Neuronal stem cell (in vitro differentiated cells): ENCODE measurements at regions not wholly inside any gene's neighbourhood (a gene's known extent, or its start where the extent isn't known, plus 50 kb on each side); places are given as distances from the start of the nearest gene placed in this dataset.

Experiments
- DNase-seq: peaks from one replicate; pipeline ENCODE4 v3.0.0-alpha.2; 2013; ENCODE audit warnings: low spot score
- H2AFZ ChIP-seq: one replicate; pipeline ENCODE4 v1.6.1; 2013; ENCODE audit warnings: mild to moderate bottlenecking, low read length, inconsistent platforms
- H2AK5ac ChIP-seq: 2 replicates; pipeline ENCODE4 v1.6.1; 2013; ENCODE audit warnings: low read depth, mild to moderate bottlenecking, inconsistent platforms, low read length, moderate library complexity, mixed read lengths
- H2BK120ac ChIP-seq: 2 replicates; pipeline ENCODE4 v1.6.1; 2013; ENCODE audit warnings: low read depth, mild to moderate bottlenecking, inconsistent platforms, low read length, moderate library complexity, mixed read lengths
- H2BK12ac ChIP-seq: one replicate; pipeline ENCODE4 v1.6.1; 2013; ENCODE audit warnings: low read length, inconsistent platforms
- H2BK15ac ChIP-seq: 2 replicates; pipeline ENCODE4 v1.6.1; 2013; ENCODE audit warnings: mild to moderate bottlenecking, low read length, inconsistent platforms, mixed read lengths
- H2BK5ac ChIP-seq: one replicate; pipeline ENCODE4 v1.6.1; 2013; ENCODE audit warnings: inconsistent platforms, mild to moderate bottlenecking, low read length, moderate library complexity
- H3K14ac ChIP-seq: one replicate; pipeline ENCODE4 v1.6.1; 2013; ENCODE audit warnings: low read length, inconsistent platforms
- H3K18ac ChIP-seq: 2 replicates; pipeline ENCODE4 v1.6.1; 2013; ENCODE audit warnings: low read length, inconsistent platforms
- H3K23ac ChIP-seq: 2 replicates; pipeline ENCODE4 v1.6.1; 2013; ENCODE audit warnings: low read depth, mild to moderate bottlenecking, mixed read lengths, low read length, inconsistent platforms; ENCODE audit not compliant: poor library complexity
- H3K27ac ChIP-seq: replicated peaks from 3 replicates; pipeline ENCODE4 v1.5.1; 2013; ENCODE audit warnings: low read length, inconsistent platforms
- H3K27me3 ChIP-seq, 3 experiments: 2 replicates each; pipeline ENCODE4 v1.6.1; 2013; ENCODE audit warnings: low read length in 3 of 3, mild to moderate bottlenecking in 2 of 3, inconsistent platforms in 1 of 3, low read depth in 1 of 3, mixed read lengths in 1 of 3, moderate library complexity in 1 of 3; ENCODE audit not compliant: control insufficient read depth in 3 of 3, insufficient read depth in 3 of 3
- H3K36me3 ChIP-seq, 2 donors: replicated peaks in 1 of 2; 2 replicates each; pipeline ENCODE4 v1.6.1; 2013; ENCODE audit warnings: low read length in 2 of 2; ENCODE audit not compliant: control insufficient read depth in 2 of 2, insufficient read depth in 2 of 2
- H3K4ac ChIP-seq: 2 replicates; pipeline ENCODE4 v1.6.1; 2013; ENCODE audit warnings: inconsistent platforms, mild to moderate bottlenecking, low read length, moderate library complexity
- H3K4me1 ChIP-seq, 2 donors: 1 replicate in 1 of 2; 2 replicates in 1 of 2; pipeline ENCODE4 v1.6.1; 2013; ENCODE audit warnings: low read length in 2 of 2, low read depth in 1 of 2; ENCODE audit not compliant: control insufficient read depth in 2 of 2, insufficient read depth in 1 of 2
- H3K4me2 ChIP-seq: one replicate; pipeline ENCODE4 v1.6.1; 2013; ENCODE audit warnings: mild to moderate bottlenecking, low read length, inconsistent platforms; ENCODE audit not compliant: insufficient read depth, poor library complexity, severe bottlenecking
- H3K4me3 ChIP-seq, 2 donors: 2 replicates each; pipeline ENCODE4 v1.5.1; 2013; ENCODE audit warnings: low read length in 2 of 2, mild to moderate bottlenecking in 2 of 2, inconsistent platforms in 1 of 2, moderate library complexity in 1 of 2
- H3K79me1 ChIP-seq: one replicate; pipeline ENCODE4 v1.6.1; 2013; ENCODE audit warnings: low read depth, mild to moderate bottlenecking, inconsistent platforms, low read length, moderate library complexity
- H3K9ac ChIP-seq: one replicate; pipeline ENCODE4 v1.6.1; 2013; ENCODE audit warnings: mild to moderate bottlenecking, low read depth, low read length, inconsistent platforms; ENCODE audit not compliant: poor library complexity
- H3K9me3 ChIP-seq, 2 donors: replicated peaks in 1 of 2; 2 replicates each; pipeline versions ENCODE3 to v1.6.1; 2013; ENCODE audit warnings: low read length in 2 of 2, mild to moderate bottlenecking in 2 of 2, inconsistent platforms in 1 of 2, low read depth in 1 of 2, mixed read lengths in 1 of 2, moderate library complexity in 1 of 2; ENCODE audit not compliant: control insufficient read depth in 2 of 2, insufficient read depth in 1 of 2
- H4K8ac ChIP-seq: one replicate; pipeline ENCODE4 v1.6.1; 2013; ENCODE audit warnings: low read depth, mild to moderate bottlenecking, inconsistent platforms, low read length, moderate library complexity
- H4K91ac ChIP-seq: one replicate; pipeline ENCODE4 v1.6.1; 2013; ENCODE audit warnings: low read length, low read depth, mild to moderate bottlenecking, inconsistent platforms; ENCODE audit not compliant: poor library complexity
- WGBS, 2 donors: extraction: QIAGEN DNeasy Blood & Tissue Kit; methylation state at CpG; one replicate each; pipeline ENCODE4 v1.1.7; 2013; ENCODE audit warnings: missing lambda C conversion rate in 2 of 2, mixed read lengths in 1 of 2; ENCODE audit not compliant: insufficient read length in 2 of 2, insufficient replicate concordance in 1 of 2; ENCODE audit errors: extremely low coverage in 2 of 2; 5-methylcytosine and 5-hydroxymethylcytosine counted together

GRCh38 chr12:90832427-90832826 lies 122.5 kb downstream of the CCER1 start:
- H3K4me1 ChIP-seq: peaks cover 0 to 3% of the 10 kb centered on the region in 2 donors
- H4K91ac ChIP-seq: no peak overlapping the region
- H4K8ac ChIP-seq: no peak overlapping the region
- DNase-seq: no peak
- H3K9ac ChIP-seq: no peak overlapping the region
- no peak overlapping the region for H3K18ac ChIP-seq
- no peak overlapping the region for H2BK5ac ChIP-seq
- H3K23ac ChIP-seq: no peak overlapping the region
- no peak overlapping the region for H3K4ac ChIP-seq
- no peaks in the 10 kb centered on the region for H3K79me1 ChIP-seq
- H2AK5ac ChIP-seq: no peak overlapping the region
- no peak overlapping the region for H2AFZ ChIP-seq
- no peak overlapping the region for H2BK12ac ChIP-seq
- H3K9me3 ChIP-seq: no peaks in the 10 kb centered on the region
- no CpG with 5 or more reads among the region's 3 CpGs for WGBS, 2 donors
- H2BK15ac ChIP-seq: no peak overlapping the region
- no peak overlapping the region for H3K27ac ChIP-seq
- H3K36me3 ChIP-seq: no peaks in the 10 kb centered on the region
- no peaks in the 10 kb centered on the region for H3K27me3 ChIP-seq
- no peak overlapping the region for H3K14ac ChIP-seq
- H3K4me2 ChIP-seq: no peak overlapping the region
- no peak overlapping the region for H3K4me3 ChIP-seq
- no peak overlapping the region for H2BK120ac ChIP-seq

DNA sequence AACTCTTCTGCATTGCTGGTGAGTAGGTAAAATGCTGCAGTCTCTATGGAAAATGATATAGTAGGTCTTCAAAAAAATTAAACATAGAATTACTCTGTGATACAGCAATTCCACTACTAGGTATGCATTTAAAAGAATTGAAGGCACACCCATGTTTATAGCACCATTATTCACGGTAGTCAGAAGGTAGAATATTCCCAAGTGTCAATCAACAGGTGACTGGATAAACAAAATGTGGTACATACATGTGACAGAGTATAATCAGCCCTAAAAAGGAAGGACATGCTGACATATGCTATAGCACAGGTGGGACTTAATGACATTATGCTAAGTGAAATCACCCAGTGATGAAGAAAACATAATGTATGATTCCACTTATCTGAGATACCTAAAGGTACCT lies 123.3 kb downstream of the CCER1 start:
- no peak overlapping the region for H2BK5ac ChIP-seq
- H2BK120ac ChIP-seq: no peak overlapping the region
- no peak overlapping the region for H2BK15ac ChIP-seq
- H3K23ac ChIP-seq: no peak overlapping the region
- no peak overlapping the region for H3K9ac ChIP-seq
- no peaks in the 10 kb centered on the region for H3K9me3 ChIP-seq
- no peak overlapping the region for H4K8ac ChIP-seq
- no peak overlapping the region for H2AK5ac ChIP-seq
- no peak overlapping the region for H3K14ac ChIP-seq
- H3K18ac ChIP-seq: no peak overlapping the region
- DNase-seq: no peak
- H3K4me1 ChIP-seq: peaks cover 0 to 3% of the 10 kb centered on the region in 2 donors
- H3K4ac ChIP-seq: no peak overlapping the region
- no peak overlapping the region for H3K27ac ChIP-seq
- H3K4me3 ChIP-seq: no peak overlapping the region
- H3K27me3 ChIP-seq: no peaks in the 10 kb centered on the region
- H2BK12ac ChIP-seq: no peak overlapping the region
- no peaks in the 10 kb centered on the region for H3K36me3 ChIP-seq
- H2AFZ ChIP-seq: no peak overlapping the region
- no peaks in the 10 kb centered on the region for H3K79me1 ChIP-seq
- no CpG with 5 or more reads among the region's 1 CpG for WGBS, 2 donors
- H4K91ac ChIP-seq: no peak overlapping the region
- H3K4me2 ChIP-seq: no peak overlapping the region

GRCh38 chr12:90829044-90829443 lies 125.9 kb downstream of the CCER1 start:
- Histone ChIP-seq H3K27me3 (no peaks in the 10 kb centered on the region), H4K91ac (no peak overlapping the region), H2BK12ac (no peak overlapping the region), H3K4me2 (no peak overlapping the region), H4K8ac (no peak overlapping the region), H3K9ac (no peak overlapping the region), H2BK5ac (no peak overlapping the region), H2BK15ac (no peak overlapping the region), H3K36me3 (no peaks in the 10 kb centered on the region), H2AK5ac (no peak overlapping the region), H3K4me3 (no peak overlapping the region), H3K18ac (no peak overlapping the region), H3K79me1 (no peaks in the 10 kb centered on the region), H3K27ac (no peak overlapping the region), H3K14ac (no peak overlapping the region), H3K4me1 (peaks cover 0 to 8% of the 10 kb centered on the region in 2 donors), H2AFZ (no peak overlapping the region), H3K23ac (no peak overlapping the region), H2BK120ac (no peak overlapping the region), H3K4ac (no peak overlapping the region), H3K9me3 (no peaks in the 10 kb centered on the region)
- no peak for DNase-seq
- WGBS, 2 donors: no CpG with 5 or more reads among the region's 1 CpG

DNA sequence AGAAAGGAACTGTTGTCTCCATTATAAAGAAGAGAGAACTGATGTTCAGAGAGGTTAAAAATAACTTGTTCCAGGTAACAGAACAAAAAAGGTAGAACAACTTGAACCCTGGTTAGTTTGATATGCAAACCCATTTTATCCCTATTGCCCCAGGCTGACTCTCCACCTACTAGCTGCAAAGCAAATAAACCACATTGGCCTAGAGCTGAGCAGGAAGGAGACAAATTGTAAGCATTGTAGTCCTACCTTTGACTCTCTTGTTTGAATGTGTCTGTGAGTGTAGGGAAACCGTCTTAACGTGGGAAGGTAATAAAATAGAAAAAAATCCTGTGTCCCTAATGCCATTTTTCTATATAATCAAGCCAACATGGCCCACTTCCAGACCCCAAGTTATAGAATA lies 126.4 kb downstream of the CCER1 start:
- Histone ChIP-seq H3K9me3 (no peaks in the 10 kb centered on the region), H3K4me1 (peaks cover 0 to 8% of the 10 kb centered on the region in 2 donors), H3K9ac (no peak overlapping the region), H2BK15ac (no peak overlapping the region), H4K91ac (no peak overlapping the region), H3K27ac (no peak overlapping the region), H2AK5ac (no peak overlapping the region), H3K36me3 (no peaks in the 10 kb centered on the region), H3K79me1 (no peaks in the 10 kb centered on the region), H3K18ac (no peak overlapping the region), H3K4me3 (no peak overlapping the region), H3K27me3 (no peaks in the 10 kb centered on the region), H2BK12ac (no peak overlapping the region), H2BK5ac (no peak overlapping the region), H3K14ac (no peak overlapping the region), H3K4ac (no peak overlapping the region), H3K4me2 (no peak overlapping the region), H2BK120ac (no peak overlapping the region), H2AFZ (no peak overlapping the region), H4K8ac (no peak overlapping the region), H3K23ac (no peak overlapping the region)
- WGBS, 2 donors: no CpG with 5 or more reads among the region's 2 CpGs
- no peak for DNase-seq
